Naive thymus-derived CD4-positive, alpha-beta T cell (primary cell): ENCODE measurements at regions not wholly inside any gene's neighbourhood (a gene's known extent, or its start where the extent isn't known, plus 50 kb on each side); places are given as distances from the start of the nearest gene placed in this dataset.

Experiments
- ATAC-seq: fragments of 150-1000 bp; cut with Tn5 transposase; 2 replicates; pipeline ENCODE4 v1.10.0; 2021; ENCODE audit warnings: mild to moderate bottlenecking, moderate library complexity
- CTCF ChIA-PET: fragments of 350-600 bp; sonication (Branson Sonifier 250); formaldehyde crosslinking; loops from one replicate; lab custom pipeline; 2021; ENCODE audit warnings: antibody characterized with exemption; lab: Charles Lee
- POLR2A ChIA-PET: fragments of 350-600 bp; sonication (Branson Sonifier 250); formaldehyde crosslinking; loops from one replicate; lab custom pipeline; 2021; ENCODE audit warnings: antibody characterized with exemption, inconsistent platforms; lab: Charles Lee
- DNase-seq, 9 donors: peaks; one replicate each; pipeline versions ENCODE4 v3.0.0 to v3.0.0-alpha.2; 2020 to 2022; ENCODE audit warnings: mixed read lengths in 1 of 9
- H3K27ac ChIP-seq: one replicate; pipeline ENCODE4 v1.7.0; 2013; ENCODE audit warnings: mild to moderate bottlenecking, low read depth, low read length, moderate library complexity
- H3K27me3 ChIP-seq, 2 donors: one replicate each; pipeline ENCODE4 v1.7.0; 2013; ENCODE audit warnings: low read length in 2 of 2, mild to moderate bottlenecking in 2 of 2, moderate library complexity in 2 of 2; ENCODE audit not compliant: control insufficient read depth in 2 of 2, insufficient read depth in 2 of 2
- H3K36me3 ChIP-seq, 3 experiments: 1 replicate in 2 of 3; 2 replicates in 1 of 3; pipeline ENCODE4 v1.7.0; 2013; ENCODE audit warnings: low read length in 3 of 3, mild to moderate bottlenecking in 3 of 3, moderate library complexity in 1 of 3; ENCODE audit not compliant: insufficient read depth in 3 of 3, control insufficient read depth in 2 of 3
- H3K4me1 ChIP-seq, 2 donors: one replicate each; pipeline ENCODE4 v1.7.0; 2013; ENCODE audit warnings: low read length in 2 of 2, mild to moderate bottlenecking in 2 of 2, moderate library complexity in 1 of 2; ENCODE audit not compliant: control insufficient read depth in 2 of 2, insufficient read depth in 2 of 2
- H3K4me3 ChIP-seq: 2 replicates; pipeline ENCODE4 v1.7.0; 2013; ENCODE audit warnings: mild to moderate bottlenecking, low read length
- H3K9me3 ChIP-seq, 3 experiments: 1 replicate in 2 of 3; 2 replicates in 1 of 3; pipeline ENCODE4 v1.7.0; 2013; ENCODE audit warnings: low read length in 3 of 3; ENCODE audit not compliant: control insufficient read depth in 2 of 3
- H3K27ac Mint-ChIP-seq, 9 donors: one replicate each; pipeline ENCODE4 v1.8.0; 2020 to 2022; ENCODE audit warnings: mixed read lengths in 9 of 9, mild to moderate bottlenecking in 8 of 9, moderate library complexity in 5 of 9, inconsistent platforms in 2 of 9
- H3K27me3 Mint-ChIP-seq, 5 donors: one replicate each; pipeline ENCODE4 v1.8.0; 2021 to 2022; ENCODE audit warnings: mixed read lengths in 5 of 5, mild to moderate bottlenecking in 1 of 5
- H3K36me3 Mint-ChIP-seq, 5 donors: one replicate each; pipeline ENCODE4 v1.8.0; 2020 to 2022; ENCODE audit warnings: mixed read lengths in 5 of 5, mild to moderate bottlenecking in 3 of 5, inconsistent platforms in 1 of 5
- H3K4me1 Mint-ChIP-seq, 7 donors: one replicate each; pipeline ENCODE4 v1.8.0; 2020 to 2022; ENCODE audit warnings: mixed read lengths in 7 of 7, mild to moderate bottlenecking in 3 of 7, inconsistent platforms in 1 of 7
- H3K4me3 Mint-ChIP-seq, 10 donors: one replicate each; pipeline ENCODE4 v1.8.0; 2020 to 2022; ENCODE audit warnings: mild to moderate bottlenecking in 10 of 10, mixed read lengths in 10 of 10, moderate library complexity in 6 of 10, inconsistent platforms in 2 of 10
- H3K9me3 Mint-ChIP-seq, 11 donors: one replicate each; pipeline ENCODE4 v1.8.0; 2020 to 2022; ENCODE audit warnings: mixed read lengths in 11 of 11, mild to moderate bottlenecking in 4 of 11, inconsistent platforms in 1 of 11, moderate library complexity in 1 of 11
- intact Hi-C, 2 donors: fragments of 100-400 bp; cut with micrococcal nuclease; formaldehyde crosslinking; loops; one replicate each; pipeline ENCODE4 v1.15.1; 2023

DNA sequence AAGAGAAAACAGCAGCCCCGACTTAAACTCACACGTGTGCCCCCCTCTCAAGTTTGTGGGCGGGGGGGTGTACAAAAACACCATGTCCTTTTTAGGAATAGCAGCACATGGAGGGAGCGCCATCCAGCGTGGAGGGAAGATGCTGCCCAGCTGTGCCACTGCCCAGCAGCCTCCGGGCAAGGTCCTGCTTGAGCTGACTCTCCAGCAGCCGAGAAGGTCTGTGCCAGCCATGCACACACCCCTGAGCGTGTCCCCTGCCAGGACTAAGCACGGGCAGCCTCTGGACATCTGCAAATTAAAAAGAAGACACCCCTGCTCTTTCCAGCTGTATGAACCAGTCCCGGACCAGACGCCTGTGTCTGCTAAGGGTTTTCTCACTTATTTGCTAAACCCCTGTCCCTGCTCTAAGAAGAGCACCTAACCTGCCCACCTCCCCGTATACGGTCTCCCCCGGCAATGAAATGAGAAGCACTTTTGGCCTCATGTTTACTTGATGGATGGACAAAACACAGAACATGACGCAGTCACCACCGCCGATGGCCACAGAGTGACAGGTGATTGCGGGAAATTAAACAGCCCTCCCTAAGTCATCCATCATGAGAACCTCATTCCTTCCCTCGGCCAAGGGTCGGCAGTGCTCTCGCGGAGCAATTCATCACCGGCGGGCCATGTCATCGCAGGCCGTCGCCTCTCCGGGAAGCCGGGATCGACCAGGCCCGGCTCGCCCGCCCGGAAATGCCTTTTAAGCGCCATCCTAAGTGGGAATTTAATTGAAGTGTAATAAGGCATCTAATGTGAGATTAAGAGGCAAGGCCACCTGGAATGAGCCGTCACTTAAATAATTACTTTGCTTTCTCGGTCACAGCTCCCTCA, 96.9 kb downstream of the OLFM1 start:
- ATAC-seq (no peak), DNase-seq (no peak)
- no peaks in the 10 kb centered on the region for H3K4me1 ChIP-seq
- peaks cover 0 to 1% (median 0%) of the 10 kb centered on the region in 11 donors for H3K9me3 Mint-ChIP-seq
- H3K36me3 Mint-ChIP-seq = no peaks in the 10 kb centered on the region
- peaks cover 0 to 20% (median 0%) of the 10 kb centered on the region in 5 donors for H3K27me3 Mint-ChIP-seq
- no peak overlapping the region for H3K4me3 Mint-ChIP-seq
- H3K4me3 ChIP-seq = no peak overlapping the region
- ChIA-PET CTCF (no interaction called here), POLR2A (no interaction called here)
- no peaks in the 10 kb centered on the region for H3K27me3 ChIP-seq
- H3K4me1 Mint-ChIP-seq = peaks cover 0 to 2% (median 0%) of the 10 kb centered on the region in 7 donors
- no peaks in the 10 kb centered on the region for H3K36me3 ChIP-seq
- H3K27ac Mint-ChIP-seq = no peak overlapping the region
- intact Hi-C loops = no loop called here
- no peaks in the 10 kb centered on the region for H3K9me3 ChIP-seq
- H3K27ac ChIP-seq = no peak overlapping the region

DNA sequence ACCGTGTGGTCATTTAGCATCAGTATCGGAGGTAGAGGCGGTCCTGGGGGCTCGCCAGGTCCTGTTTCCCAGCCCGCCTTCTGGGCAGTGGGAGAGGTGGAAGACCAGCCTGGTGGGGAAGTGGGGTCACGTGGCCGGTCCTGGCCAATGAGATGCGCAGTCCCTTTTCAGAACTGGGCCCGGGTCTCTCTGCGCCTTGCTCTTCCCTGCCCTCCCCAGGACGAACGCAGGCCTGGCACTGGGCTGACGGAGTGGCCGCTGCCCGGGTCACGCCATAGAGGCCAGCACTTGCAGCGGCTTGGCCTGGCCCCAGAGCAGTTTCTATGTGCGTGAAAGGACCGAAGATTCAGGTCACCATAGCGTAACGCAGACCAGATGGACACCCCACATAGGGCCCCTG, 97.6 kb downstream of the OLFM1 start:
- Mint-ChIP-seq H3K4me3 (no peak overlapping the region), H3K9me3 (peaks cover 0 to 1% (median 0%) of the 10 kb centered on the region in 11 donors), H3K4me1 (peaks cover 0 to 2% (median 0%) of the 10 kb centered on the region in 7 donors), H3K27me3 (peaks cover 0 to 20% (median 0%) of the 10 kb centered on the region in 5 donors), H3K36me3 (no peaks in the 10 kb centered on the region), H3K27ac (no peak overlapping the region)
- DNase-seq = no peak
- H3K36me3 ChIP-seq = no peaks in the 10 kb centered on the region
- no peak overlapping the region for H3K27ac ChIP-seq
- ChIA-PET CTCF (no interaction called here), POLR2A (no interaction called here)
- no peak for ATAC-seq
- no peaks in the 10 kb centered on the region for H3K27me3 ChIP-seq
- no peaks in the 10 kb centered on the region for H3K4me1 ChIP-seq
- no peak overlapping the region for H3K4me3 ChIP-seq
- no peaks in the 10 kb centered on the region for H3K9me3 ChIP-seq
- intact Hi-C loops = no loop called here

DNA sequence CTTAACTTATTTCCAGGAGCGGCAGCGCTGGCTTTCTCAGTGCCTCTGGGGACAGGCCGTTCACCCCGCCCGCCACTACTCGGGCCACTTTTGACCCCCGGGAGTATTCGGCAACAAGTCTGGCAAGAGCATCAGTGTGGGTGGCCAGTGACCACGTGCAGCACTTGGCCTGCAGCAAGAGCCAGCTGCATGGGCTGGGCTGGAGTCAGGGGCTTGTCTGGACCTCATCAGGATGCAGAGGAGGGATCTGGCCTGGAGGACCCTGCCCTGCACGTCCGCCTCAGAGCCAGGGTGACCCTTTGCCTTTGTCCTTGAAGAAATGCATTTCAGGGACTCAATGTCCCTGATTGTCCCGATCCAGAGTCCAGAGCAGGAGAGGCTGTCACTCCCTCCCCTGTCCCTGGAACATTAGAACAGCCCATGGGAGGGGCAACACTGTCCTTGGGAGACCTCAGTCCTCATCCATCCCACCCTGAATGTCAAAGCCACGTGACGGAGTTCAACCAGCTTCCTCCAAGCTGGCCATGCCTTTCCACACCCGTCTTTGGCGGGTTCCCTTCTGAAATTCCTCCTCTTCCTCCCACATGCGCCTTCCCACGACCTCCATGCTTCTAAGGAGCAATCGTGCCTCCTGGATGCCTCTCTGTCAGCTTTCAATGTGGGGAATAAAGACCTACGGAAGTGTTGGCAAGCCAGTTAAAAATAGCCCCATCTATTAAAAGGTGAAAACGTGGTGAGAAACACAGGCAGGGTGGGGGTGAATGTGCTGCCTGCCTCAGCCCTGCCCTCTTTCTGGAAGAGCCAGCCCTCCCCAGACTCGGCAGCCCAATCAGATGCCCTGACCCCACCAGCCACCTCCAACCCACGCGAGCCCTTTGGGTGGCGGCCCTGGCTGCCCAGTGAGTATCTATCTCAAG, 99.0 kb downstream of the OLFM1 start:
- Histone ChIP-seq H3K36me3 (no peaks in the 10 kb centered on the region), H3K27ac (no peak overlapping the region), H3K27me3 (no peaks in the 10 kb centered on the region), H3K4me3 (no peak overlapping the region), H3K9me3 (no peaks in the 10 kb centered on the region), H3K4me1 (no peaks in the 10 kb centered on the region)
- ATAC-seq = no peak
- CTCF ChIA-PET = no interaction called here
- POLR2A ChIA-PET = no interaction called here
- Mint-ChIP-seq H3K36me3 (no peaks in the 10 kb centered on the region), H3K4me3 (no peak overlapping the region), H3K27ac (no peak overlapping the region), H3K4me1 (peaks cover 0 to 2% (median 0%) of the 10 kb centered on the region in 7 donors), H3K27me3 (peaks cover 0 to 23% (median 0%) of the 10 kb centered on the region in 5 donors), H3K9me3 (peaks cover 0 to 1% (median 0%) of the 10 kb centered on the region in 11 donors)
- no peak for DNase-seq
- intact Hi-C loops = no loop called here

DNA sequence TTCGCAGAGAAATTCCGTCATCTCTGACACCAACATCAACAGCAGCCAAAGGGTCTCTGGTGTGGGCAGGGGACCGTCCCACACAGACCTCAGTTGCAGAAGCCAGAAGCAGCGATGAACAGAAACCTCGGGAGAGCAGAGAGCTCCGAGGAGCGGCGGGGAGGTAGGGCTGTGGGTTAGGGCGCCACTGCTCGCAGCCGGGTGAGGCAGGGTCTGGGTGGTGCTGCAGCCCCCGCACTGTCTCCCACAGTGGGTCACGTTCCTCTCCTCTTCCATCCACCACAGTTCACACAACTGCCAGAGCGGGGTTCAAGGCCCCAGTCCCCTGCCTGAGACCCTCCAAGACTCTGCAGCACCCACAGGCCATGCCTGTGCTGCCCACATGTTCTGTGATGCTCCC, 99.9 kb downstream of the OLFM1 start:
- POLR2A ChIA-PET = no interaction called here

DNA sequence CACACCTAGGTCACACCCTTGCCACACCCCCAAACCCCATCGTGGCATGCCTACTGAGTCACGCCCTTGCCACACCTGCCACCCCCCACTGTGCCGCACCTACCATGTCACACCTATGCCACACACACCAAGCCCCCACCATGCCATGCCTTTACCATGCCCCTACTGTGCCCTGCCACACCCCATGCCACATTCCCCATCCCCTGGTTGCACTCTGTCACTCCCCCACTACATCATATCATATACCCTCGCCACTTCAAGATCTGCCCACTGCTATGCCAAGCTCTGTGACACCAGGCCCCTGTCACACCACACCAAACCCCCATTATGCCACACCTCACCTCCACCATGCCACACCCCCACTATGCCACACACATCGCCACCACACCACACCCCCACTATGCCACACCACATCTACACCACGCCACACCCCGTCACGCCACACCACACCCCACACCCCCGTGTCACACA, 101.2 kb downstream of the OLFM1 start:
- Histone ChIP-seq H3K27ac (no peak overlapping the region), H3K4me1 (no peaks in the 10 kb centered on the region), H3K27me3 (no peaks in the 10 kb centered on the region), H3K4me3 (no peak overlapping the region), H3K9me3 (no peaks in the 10 kb centered on the region), H3K36me3 (no peaks in the 10 kb centered on the region)
- intact Hi-C loops = no loop called here
- Mint-ChIP-seq H3K27ac (no peak overlapping the region), H3K9me3 (peaks cover 0 to 1% (median 0%) of the 10 kb centered on the region in 11 donors), H3K4me1 (peaks cover 0 to 2% (median 0%) of the 10 kb centered on the region in 7 donors), H3K36me3 (no peaks in the 10 kb centered on the region), H3K27me3 (peaks cover 0 to 32% (median 0%) of the 10 kb centered on the region in 5 donors), H3K4me3 (no peak overlapping the region)
- POLR2A ChIA-PET = no interaction called here
- no peak for ATAC-seq
- CTCF ChIA-PET = no interaction called here
- no peak for DNase-seq

More for the DNA sequence above, 99.9 kb downstream of the OLFM1 start:
- Histone ChIP-seq H3K9me3 (no peaks in the 10 kb centered on the region), H3K27me3 (no peaks in the 10 kb centered on the region), H3K27ac (no peak overlapping the region), H3K4me3 (no peak overlapping the region), H3K36me3 (no peaks in the 10 kb centered on the region), H3K4me1 (no peaks in the 10 kb centered on the region)
- Mint-ChIP-seq H3K4me3 (no peak overlapping the region), H3K36me3 (no peaks in the 10 kb centered on the region), H3K27ac (no peak overlapping the region), H3K4me1 (peaks cover 0 to 2% (median 0%) of the 10 kb centered on the region in 7 donors), H3K27me3 (peaks cover 0 to 23% (median 0%) of the 10 kb centered on the region in 5 donors), H3K9me3 (peaks cover 0 to 1% (median 0%) of the 10 kb centered on the region in 11 donors)
- intact Hi-C loops = no loop called here
- no peak for ATAC-seq
- DNase-seq = no peak
- CTCF ChIA-PET = no interaction called here

DNA sequence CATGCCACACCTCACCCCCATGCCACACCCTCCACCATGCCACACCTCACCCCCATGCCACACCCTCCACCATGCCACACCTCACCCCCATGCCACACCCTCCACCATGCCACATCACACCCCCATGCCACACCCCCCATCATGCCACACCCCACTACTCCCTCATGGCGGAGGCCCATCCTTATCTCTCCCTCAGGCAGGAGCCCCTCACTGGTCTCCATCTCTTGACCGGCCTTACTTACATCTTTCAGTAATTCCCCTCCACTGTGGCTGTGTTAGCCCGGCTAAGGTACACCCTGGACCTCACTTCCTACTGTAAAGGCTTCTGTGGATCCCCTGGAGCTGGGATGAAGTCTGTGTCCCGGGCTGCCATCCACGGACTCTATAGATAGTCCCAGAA, 102.0 kb downstream of the OLFM1 start:
- ChIA-PET POLR2A (no interaction called here), CTCF (no interaction called here)
- no peak overlapping the region for H3K27ac ChIP-seq
- H3K27ac Mint-ChIP-seq = no peak overlapping the region
- no peaks in the 10 kb centered on the region for H3K9me3 ChIP-seq
- no peak overlapping the region for H3K4me3 Mint-ChIP-seq
- H3K4me1 Mint-ChIP-seq = peaks cover 0 to 2% (median 0%) of the 10 kb centered on the region in 7 donors
- no peaks in the 10 kb centered on the region for H3K27me3 ChIP-seq
- peaks cover 0 to 36% (median 0%) of the 10 kb centered on the region in 5 donors for H3K27me3 Mint-ChIP-seq
- no peaks in the 10 kb centered on the region for H3K36me3 Mint-ChIP-seq
- H3K36me3 ChIP-seq = no peaks in the 10 kb centered on the region
- no peaks in the 10 kb centered on the region for H3K4me1 ChIP-seq
- H3K9me3 Mint-ChIP-seq = peaks cover 0 to 1% (median 0%) of the 10 kb centered on the region in 11 donors
- ATAC-seq = no peak
- DNase-seq = no peak
- H3K4me3 ChIP-seq = no peak overlapping the region
- intact Hi-C loops = no loop called here
